PC-3 (cell line): ENCODE measurements at regions not wholly inside any gene's neighbourhood (a gene's known extent, or its start where the extent isn't known, plus 50 kb on each side); places are given as distances from the start of the nearest gene placed in this dataset.

ENCODE experiments used
- ATAC-seq: fragments of 200-7000 bp; cut with Tn5 transposase; 2 replicates; pipeline ENCODE4 v1.9.1; 2020; ENCODE audit warnings: mild to moderate bottlenecking, moderate library complexity
- BruUV-seq: library from RNA; stranded (reverse); fragments of 400-500 nt; replicated peaks from 2 replicates; lab custom pipeline; 2021; lab: Mats Ljungman, UMichigan
- CTCF ChIA-PET: fragments of 300-600 bp; sonication (Branson Sonifier 250); formaldehyde crosslinking; loops from one replicate; lab custom pipeline; 2022; ENCODE audit warnings: antibody characterized with exemption; lab: Charles Lee
- POLR2A ChIA-PET: fragments of 300-600 bp; sonication (Branson Sonifier 250); formaldehyde crosslinking; loops from one replicate; lab custom pipeline; 2022; ENCODE audit warnings: antibody characterized with exemption; ENCODE audit not compliant: unreplicated experiment; lab: Charles Lee
- DNase-seq: peaks from one replicate; pipeline ENCODE4 v3.0.0-alpha.2; 2015
- H2AFZ ChIP-seq: fragments of 300-600 bp; sonication (generic); 2 replicates; pipeline ENCODE4 v1.6.0; 2016; ENCODE audit warnings: antibody characterized with exemption, low read length
- H3F3A ChIP-seq: fragments of 300-600 bp; sonication (generic); one replicate; pipeline ENCODE4 v1.6.0; 2017; ENCODE audit warnings: antibody characterized with exemption, low read length, control low read depth, mild to moderate bottlenecking; ENCODE audit not compliant: unreplicated experiment
- H3K27ac ChIP-seq: fragments of 300-600 bp; sonication (generic); 2 replicates; pipeline ENCODE4 v1.5.1; 2016; ENCODE audit warnings: mild to moderate bottlenecking, low read length
- H3K27me3 ChIP-seq: fragments of 300-600 bp; sonication (generic); 2 replicates; pipeline ENCODE4 v1.6.1; 2016; ENCODE audit warnings: low read length, mixed read lengths
- H3K36me3 ChIP-seq: fragments of 300-600 bp; sonication (generic); 2 replicates; pipeline ENCODE4 v1.6.1; 2016; ENCODE audit warnings: low read depth, mixed run types, low read length, mixed read lengths
- H3K4me1 ChIP-seq: fragments of 300-600 bp; sonication (generic); 2 replicates; pipeline ENCODE4 v1.5.1; 2016; ENCODE audit warnings: low read length; ENCODE audit not compliant: insufficient read depth
- H3K4me2 ChIP-seq: fragments of 300-600 bp; sonication (generic); 2 replicates; pipeline ENCODE4 v1.6.0; 2016; ENCODE audit warnings: low read length
- H3K4me3 ChIP-seq: fragments of 300-600 bp; sonication (generic); 2 replicates; pipeline ENCODE4 v1.5.1; 2016; ENCODE audit warnings: mild to moderate bottlenecking, low read length, mixed read lengths
- H3K79me2 ChIP-seq: fragments of 300-600 bp; sonication (generic); 2 replicates; pipeline ENCODE4 v1.6.1; 2017; ENCODE audit warnings: low read length, mixed read lengths
- H3K9ac ChIP-seq: fragments of 300-600 bp; sonication (generic); 2 replicates; pipeline ENCODE4 v1.6.0; 2016; ENCODE audit warnings: mild to moderate bottlenecking, low read length
- H3K9me2 ChIP-seq: fragments of 300-600 bp; sonication (generic); replicated peaks from 2 replicates; pipeline ENCODE4 v1.6.1; 2016; ENCODE audit warnings: mixed run types, low read length, mixed read lengths
- H3K9me3 ChIP-seq: fragments of 300-600 bp; sonication (generic); 2 replicates; pipeline ENCODE4 v1.6.1; 2016; ENCODE audit warnings: low read length, mixed read lengths
- H4K20me1 ChIP-seq: fragments of 300-600 bp; sonication (generic); 2 replicates; pipeline ENCODE4 v1.6.1; 2016; ENCODE audit warnings: low read length, mixed read lengths
- EZH2 ChIP-seq: fragments of 300-600 bp; sonication (generic); IDR thresholded peaks from one replicate; pipeline ENCODE4 v1.6.1; 2017; ENCODE audit warnings: antibody characterized with exemption, mild to moderate bottlenecking, low read length; ENCODE audit not compliant: unreplicated experiment
- EZH2phosphoT487 ChIP-seq: fragments of 300-600 bp; sonication (generic); IDR thresholded peaks from 2 replicates; pipeline ENCODE4 v1.6.1; 2018; ENCODE audit warnings: mild to moderate bottlenecking, antibody characterized with exemption, low read length, borderline replicate concordance
- intact Hi-C: fragments of 100-400 bp; cut with micrococcal nuclease; formaldehyde crosslinking; loops from 2 replicates; pipeline ENCODE4 v1.9.0; 2023
- TF ChIP-seq, protein P1 (sequence below): fragments of 300-600 bp; sonication (generic); conservative IDR thresholded peaks from 2 replicates; pipeline ENCODE4 v1.5.1; 2017; ENCODE audit warnings: antibody characterized with exemption, low read depth, mild to moderate bottlenecking, low read length

DNA sequence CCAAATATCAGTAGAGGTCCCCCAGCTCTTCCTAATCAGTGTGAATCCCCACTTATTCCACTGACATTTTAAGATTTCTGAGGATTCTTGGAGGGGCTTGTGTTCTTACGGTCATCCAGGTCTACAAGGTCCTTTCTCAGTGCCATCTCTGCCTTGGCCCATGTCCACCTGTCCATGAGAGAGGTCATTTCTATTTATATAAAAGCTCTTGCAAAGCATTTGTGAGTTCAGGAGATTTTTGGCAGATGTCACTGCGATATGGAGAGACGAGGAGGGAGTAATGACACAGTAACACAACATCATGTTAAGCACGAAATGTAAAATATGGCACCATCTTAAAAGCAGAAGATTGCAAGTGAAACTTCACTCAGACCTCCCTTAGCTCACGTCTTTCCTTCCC is 144.6 kb upstream of the NFIA start:
- no peak overlapping the region for H3K4me3 ChIP-seq
- BruUV-seq = no TSS peak
- no peaks in the 10 kb centered on the region for H4K20me1 ChIP-seq
- H3K27ac ChIP-seq = no peak overlapping the region
- no peaks in the 10 kb centered on the region for H3K9me3 ChIP-seq
- no peak overlapping the region for H2AFZ ChIP-seq
- H3F3A ChIP-seq = no peaks in the 10 kb centered on the region
- no peaks in the 10 kb centered on the region for H3K9me2 ChIP-seq
- TF ChIP-seq EZH2phosphoT487 (no peak), EZH2 (no peak)
- TF ChIP-seq, protein P1, sequence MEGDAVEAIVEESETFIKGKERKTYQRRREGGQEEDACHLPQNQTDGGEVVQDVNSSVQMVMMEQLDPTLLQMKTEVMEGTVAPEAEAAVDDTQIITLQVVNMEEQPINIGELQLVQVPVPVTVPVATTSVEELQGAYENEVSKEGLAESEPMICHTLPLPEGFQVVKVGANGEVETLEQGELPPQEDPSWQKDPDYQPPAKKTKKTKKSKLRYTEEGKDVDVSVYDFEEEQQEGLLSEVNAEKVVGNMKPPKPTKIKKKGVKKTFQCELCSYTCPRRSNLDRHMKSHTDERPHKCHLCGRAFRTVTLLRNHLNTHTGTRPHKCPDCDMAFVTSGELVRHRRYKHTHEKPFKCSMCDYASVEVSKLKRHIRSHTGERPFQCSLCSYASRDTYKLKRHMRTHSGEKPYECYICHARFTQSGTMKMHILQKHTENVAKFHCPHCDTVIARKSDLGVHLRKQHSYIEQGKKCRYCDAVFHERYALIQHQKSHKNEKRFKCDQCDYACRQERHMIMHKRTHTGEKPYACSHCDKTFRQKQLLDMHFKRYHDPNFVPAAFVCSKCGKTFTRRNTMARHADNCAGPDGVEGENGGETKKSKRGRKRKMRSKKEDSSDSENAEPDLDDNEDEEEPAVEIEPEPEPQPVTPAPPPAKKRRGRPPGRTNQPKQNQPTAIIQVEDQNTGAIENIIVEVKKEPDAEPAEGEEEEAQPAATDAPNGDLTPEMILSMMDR = no peak
- intact Hi-C loops = no loop called here
- H3K27me3 ChIP-seq = no peaks in the 10 kb centered on the region
- ChIA-PET CTCF (no interaction called here), POLR2A (no interaction called here)
- DNase-seq = no peak
- H3K36me3 ChIP-seq = no peaks in the 10 kb centered on the region
- no peaks in the 10 kb centered on the region for H3K79me2 ChIP-seq
- H3K4me1 ChIP-seq = peaks cover 30% of the 10 kb centered on the region
- no peak for ATAC-seq
- no peak overlapping the region for H3K9ac ChIP-seq
- H3K4me2 ChIP-seq = no peak overlapping the region

DNA sequence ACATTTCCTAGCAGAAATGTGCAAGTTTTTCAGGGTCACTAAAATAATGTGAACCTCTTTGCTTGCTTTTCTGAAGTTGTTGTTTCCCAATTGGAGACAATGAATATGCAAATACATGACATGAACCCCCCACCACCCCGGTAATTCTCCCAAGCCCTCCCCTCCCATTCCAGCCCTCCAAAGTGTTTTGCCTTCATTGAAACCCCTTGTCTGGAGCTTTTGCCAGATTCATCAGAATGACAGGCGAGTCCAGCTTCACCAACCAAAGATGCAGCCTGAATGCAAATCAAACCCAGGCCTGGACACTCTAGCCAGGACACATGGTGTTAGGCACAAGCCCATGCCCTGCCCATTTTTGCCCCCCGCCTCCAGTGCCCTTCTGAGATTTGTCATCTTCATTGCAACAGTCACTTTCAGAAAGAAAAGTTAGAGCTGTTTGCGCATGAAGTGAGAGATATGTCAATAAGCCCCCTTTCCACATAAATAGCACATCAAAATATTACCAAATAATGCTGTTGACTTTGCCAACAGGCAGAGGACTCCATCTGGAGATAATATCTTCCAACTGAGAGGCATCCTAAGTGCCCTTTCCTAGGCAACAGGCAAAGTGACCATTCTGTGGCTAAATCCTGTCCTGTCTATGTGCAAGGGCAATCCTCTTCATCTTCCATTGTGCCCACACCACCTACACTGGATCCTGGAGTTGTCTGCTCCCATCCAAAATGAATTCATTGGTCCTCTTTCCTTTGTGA is 145.6 kb upstream of the NFIA start:
- H3K9me2 ChIP-seq = no peaks in the 10 kb centered on the region
- H3K9ac ChIP-seq = no peak overlapping the region
- H3K4me1 ChIP-seq = peaks cover 21% of the 10 kb centered on the region; the same call in 1 of the 2 replicates
- H3F3A ChIP-seq = no peaks in the 10 kb centered on the region
- ChIA-PET CTCF (no interaction called here), POLR2A (no interaction called here)
- ATAC-seq = no peak
- no peak overlapping the region for H3K27ac ChIP-seq
- no peaks in the 10 kb centered on the region for H3K9me3 ChIP-seq
- intact Hi-C loops = no loop called here
- no peaks in the 10 kb centered on the region for H3K79me2 ChIP-seq
- DNase-seq = no peak
- no peak overlapping the region for H2AFZ ChIP-seq
- no peak overlapping the region for H3K4me2 ChIP-seq
- no peaks in the 10 kb centered on the region for H3K27me3 ChIP-seq
- H4K20me1 ChIP-seq = no peaks in the 10 kb centered on the region
- BruUV-seq = no TSS peak
- H3K4me3 ChIP-seq = no peak overlapping the region
- no peaks in the 10 kb centered on the region for H3K36me3 ChIP-seq
- TF ChIP-seq EZH2phosphoT487 (no peak), EZH2 (no peak)
- TF ChIP-seq, protein P1 = no peak

DNA sequence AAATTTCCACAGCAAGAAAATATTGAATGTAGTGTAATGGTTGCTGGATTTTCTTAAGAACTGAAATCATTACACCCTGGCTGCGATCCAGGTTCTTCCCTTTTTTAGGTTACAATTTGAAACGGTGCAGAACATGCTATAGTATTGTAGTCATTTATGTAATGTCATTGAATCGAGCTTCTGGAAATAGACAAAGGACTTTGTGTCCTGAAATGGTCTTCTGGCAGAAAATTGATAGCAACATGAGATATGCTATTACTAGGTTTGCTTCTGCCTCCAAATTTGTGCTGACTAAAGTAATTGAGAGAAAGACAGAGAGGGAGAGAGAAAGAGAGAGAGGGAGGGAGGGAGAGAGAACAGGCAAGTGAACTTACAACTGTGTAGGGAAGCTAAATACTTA is 146.2 kb upstream of the NFIA start:
- Histone ChIP-seq H2AFZ (no peak overlapping the region), H3K9ac (no peak overlapping the region), H3K4me3 (no peak overlapping the region), H3K9me3 (no peaks in the 10 kb centered on the region), H4K20me1 (no peaks in the 10 kb centered on the region), H3K4me1 (peaks cover 20% of the 10 kb centered on the region; the same call in 1 of the 2 replicates), H3K4me2 (no peak overlapping the region), H3K36me3 (no peaks in the 10 kb centered on the region), H3K27ac (no peak overlapping the region), H3K27me3 (no peaks in the 10 kb centered on the region; the same call in 1 of the 2 replicates), H3F3A (no peaks in the 10 kb centered on the region), H3K79me2 (no peaks in the 10 kb centered on the region), H3K9me2 (no peaks in the 10 kb centered on the region)
- BruUV-seq = no TSS peak
- no peak for DNase-seq
- TF ChIP-seq, protein P1 = no peak
- TF ChIP-seq EZH2 (no peak), EZH2phosphoT487 (no peak)
- ATAC-seq = no peak
- intact Hi-C loops = no loop called here
- CTCF ChIA-PET = no interaction called here
- POLR2A ChIA-PET = no interaction called here
